Stimulated activated CD4-positive, alpha-beta T cell treated with anti-CD3 and anti-CD28 coated beads, TNF-alpha, amount 100 ng/mL, for 24 hours (primary cell): ENCODE measurements at regions not wholly inside any gene's neighbourhood (a gene's known extent, or its start where the extent isn't known, plus 50 kb on each side); places are given as distances from the start of the nearest gene placed in this dataset.

Source experiments
- DNase-seq, 3 experiments: peaks; one replicate each; pipeline ENCODE4 v3.0.0-alpha.2; 2020; ENCODE audit warnings: low read depth in 3 of 3

- no peak for DNase-seq
These were observed 429.6 kb downstream of the METTL15 start for GRCh38 chr11:28537822-28538221.

GRCh38 chr11:28536504-28537267 is 428.5 kb downstream of the METTL15 start:
- no peak for DNase-seq

GRCh38 chr11:28535677-28536076 is 427.5 kb downstream of the METTL15 start:
- no peak for DNase-seq

DNA sequence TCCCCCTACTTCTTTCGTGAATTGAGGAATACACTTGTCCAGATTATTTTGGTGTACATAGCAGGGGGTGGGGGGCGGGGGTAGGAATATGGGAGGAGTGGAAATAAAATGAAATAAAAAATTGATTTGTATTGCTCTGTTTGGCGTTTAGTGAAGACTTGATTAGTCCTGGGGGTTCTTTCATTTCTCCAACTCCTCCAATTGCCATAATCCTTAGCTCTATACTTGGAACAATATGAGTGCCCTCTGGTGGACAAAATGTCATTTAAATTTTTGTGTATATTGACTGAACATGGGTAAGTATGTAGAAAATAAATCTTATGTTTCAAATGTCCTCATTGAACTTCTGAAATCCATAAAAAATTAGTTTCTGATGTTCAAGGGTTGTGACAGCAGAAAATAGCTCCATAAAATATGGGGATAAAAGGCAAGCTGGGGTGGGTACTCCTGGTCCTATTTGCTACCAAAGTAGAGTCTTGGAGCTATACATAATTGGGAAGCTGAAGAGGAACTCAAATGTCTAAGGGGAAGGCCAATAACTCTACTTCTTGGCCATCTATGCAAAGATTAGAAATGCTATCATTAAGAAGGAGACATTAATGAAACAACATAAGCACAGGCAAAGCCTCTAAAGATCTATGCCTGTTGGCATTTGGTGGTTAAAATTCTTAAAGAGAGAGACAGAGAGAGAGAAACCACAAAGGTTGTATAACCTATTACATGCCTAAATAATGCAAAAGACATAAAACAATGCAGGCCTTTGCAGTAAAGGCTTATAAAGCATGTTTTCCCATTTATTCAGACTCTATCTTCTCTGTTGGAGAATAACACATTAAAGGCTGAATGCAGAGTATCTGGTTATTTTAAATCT is 421.6 kb downstream of the METTL15 start:
- DNase-seq, result no peak

GRCh38 chr11:28529046-28529445 is 420.9 kb downstream of the METTL15 start:
- no peak for DNase-seq

GRCh38 chr11:28528217-28528616 is 420.0 kb downstream of the METTL15 start:
- no peak for DNase-seq

DNA sequence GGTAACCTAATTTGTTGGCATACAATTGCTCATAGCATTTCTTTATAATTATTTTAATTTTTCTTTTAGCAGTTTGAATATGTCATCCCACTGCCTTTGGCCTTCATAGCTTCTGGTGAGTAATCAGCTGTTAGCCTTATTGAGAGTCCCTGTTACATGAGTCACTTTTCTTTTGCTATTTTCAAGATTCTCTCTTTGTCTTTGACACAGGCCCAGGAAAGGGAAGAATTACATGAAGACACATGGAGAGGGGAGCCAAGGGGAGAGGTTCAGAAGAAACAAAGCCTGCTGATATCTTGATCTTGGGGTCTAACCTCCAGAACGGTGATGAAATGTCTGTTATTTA is 418.2 kb downstream of the METTL15 start:
- no peak for DNase-seq

- DNase-seq, result no peak
These were observed 417.6 kb downstream of the METTL15 start for GRCh38 chr11:28525636-28526405.

DNA sequence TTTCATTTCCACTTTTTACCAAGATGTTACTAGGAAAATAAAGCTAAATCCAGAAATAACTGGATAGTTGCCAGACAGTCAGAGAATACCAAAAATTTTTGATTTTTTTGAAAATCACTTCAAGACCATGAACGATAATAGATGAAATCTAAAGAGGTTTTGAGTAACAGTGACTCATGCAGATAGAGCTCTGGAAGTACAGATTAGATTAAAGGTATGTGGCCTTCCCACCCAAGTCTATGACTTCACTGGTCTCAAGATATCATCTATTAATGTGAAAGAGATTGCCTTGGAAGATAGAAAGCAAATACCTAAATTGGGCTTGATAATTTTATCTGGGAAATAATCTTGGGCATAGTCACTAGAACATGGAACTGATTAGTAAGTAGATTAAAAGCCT is 415.9 kb downstream of the METTL15 start:
- DNase-seq, result no peak

- DNase-seq, result no peak
These were observed 412.9 kb downstream of the METTL15 start for GRCh38 chr11:28521075-28521474.

GRCh38 chr11:28520291-28520690 is 412.1 kb downstream of the METTL15 start:
- DNase-seq, result no peak

DNA sequence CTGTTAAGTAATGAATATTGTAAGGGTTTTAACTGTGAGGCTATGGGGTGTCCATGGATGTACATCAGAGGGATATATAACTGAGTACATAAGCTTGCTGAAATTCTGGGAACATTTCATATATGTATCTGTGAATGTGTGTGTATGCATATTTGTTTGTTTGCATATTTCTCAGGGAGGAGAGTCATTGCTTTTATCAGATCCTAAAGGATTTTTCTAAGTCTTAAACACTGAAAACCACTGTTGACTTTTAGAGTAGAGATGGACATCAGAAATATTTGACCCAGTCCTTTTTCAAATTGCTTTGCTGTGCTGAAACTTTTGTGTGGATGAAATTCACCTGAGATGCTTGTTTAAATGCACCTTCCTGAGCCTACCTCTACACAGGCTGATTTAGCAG is 410.6 kb downstream of the METTL15 start:
- DNase-seq, result no peak

DNA sequence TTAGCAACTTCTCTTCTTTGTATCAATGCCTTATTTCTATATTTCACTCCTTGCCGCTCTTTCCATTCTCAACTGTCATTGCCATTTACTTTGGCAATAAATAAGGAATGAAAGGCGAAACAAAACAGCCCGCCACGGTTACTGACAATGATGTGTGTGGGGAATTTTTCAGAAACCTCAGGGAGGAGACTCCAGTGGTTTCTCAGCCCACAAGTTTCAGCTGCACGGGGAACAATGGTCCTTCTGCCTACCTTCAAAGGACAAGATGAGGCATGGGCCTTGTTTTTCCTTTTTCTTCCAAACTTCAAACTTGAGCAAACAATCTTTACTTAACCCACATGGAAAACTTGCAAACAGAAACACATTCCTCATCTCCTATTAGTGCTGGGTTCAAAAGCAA is 409.4 kb downstream of the METTL15 start:
- no peak for DNase-seq

DNA sequence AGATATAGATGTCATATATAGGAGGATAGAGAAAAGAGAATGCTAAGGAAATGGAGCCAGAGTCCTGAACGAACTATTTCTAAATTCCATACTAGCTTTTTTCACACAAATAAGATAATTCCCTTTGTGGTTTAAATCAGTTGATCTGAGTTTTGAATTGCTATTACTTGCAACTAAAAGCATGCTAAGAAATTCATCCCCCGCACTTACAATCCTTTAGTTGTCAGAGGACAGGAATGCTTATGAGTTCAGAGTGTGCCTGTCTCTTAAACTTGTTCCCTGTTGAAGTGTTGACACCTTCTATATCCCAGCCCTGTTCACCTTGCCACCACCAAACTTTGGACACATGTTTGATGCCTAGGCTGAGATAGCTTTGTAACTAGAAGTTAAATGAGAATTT is 406.2 kb downstream of the METTL15 start:
- DNase-seq, result no peak

- DNase-seq, result no peak
These were observed 404.1 kb downstream of the METTL15 start for GRCh38 chr11:28512143-28512756.

GRCh38 chr11:28505232-28505631 is 397.0 kb downstream of the METTL15 start:
- DNase-seq, result no peak

DNA sequence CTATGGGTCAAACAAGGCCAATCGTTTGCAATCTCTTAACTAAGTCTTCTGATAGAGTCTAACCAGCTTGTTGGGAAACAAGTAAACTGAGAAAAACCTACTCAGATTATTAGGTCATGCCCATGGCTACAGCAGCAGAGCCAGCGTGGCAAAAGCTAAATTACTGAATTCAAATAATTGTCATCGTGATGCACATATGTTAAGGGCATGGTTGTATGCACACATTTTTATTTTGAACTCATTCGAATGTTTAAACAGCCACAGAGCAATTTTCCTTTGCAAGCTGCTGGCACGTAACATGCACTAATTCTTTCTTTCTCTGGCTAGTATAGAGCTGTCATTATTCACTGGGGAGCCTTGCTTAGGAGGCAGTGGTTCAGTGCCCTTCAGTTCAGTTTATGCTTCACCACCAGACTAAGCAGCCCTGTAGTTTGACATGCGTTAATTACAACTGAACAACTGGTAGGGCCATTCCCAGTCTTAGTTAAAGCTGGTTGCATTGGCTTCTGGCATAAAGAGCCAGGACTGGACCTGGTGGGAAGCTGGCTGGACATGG is 396.4 kb downstream of the METTL15 start:
- no peak for DNase-seq

GRCh38 chr11:28495333-28495732 is 387.1 kb downstream of the METTL15 start:
- no peak for DNase-seq

DNA sequence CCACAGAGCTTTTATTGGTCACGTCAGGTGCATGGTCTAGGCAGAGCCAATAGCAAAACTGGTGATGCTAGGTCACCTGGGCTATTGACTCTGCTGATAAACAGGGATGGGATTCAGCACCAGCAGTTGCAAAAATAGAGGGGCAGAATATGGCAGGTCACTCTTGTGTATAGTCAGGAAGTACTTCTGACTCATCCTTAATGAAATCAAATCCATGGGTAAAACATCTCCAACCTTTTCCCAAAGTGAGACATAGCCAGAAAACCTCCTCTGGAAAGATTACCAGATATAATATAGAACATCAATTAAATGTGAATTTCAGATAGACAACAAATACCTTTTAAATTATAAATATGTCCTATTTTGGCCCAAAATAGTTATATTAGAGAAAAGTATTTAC is 383.2 kb downstream of the METTL15 start:
- no peak for DNase-seq

- DNase-seq, result no peak
These were observed 382.7 kb downstream of the METTL15 start for GRCh38 chr11:28490773-28491382.

DNA sequence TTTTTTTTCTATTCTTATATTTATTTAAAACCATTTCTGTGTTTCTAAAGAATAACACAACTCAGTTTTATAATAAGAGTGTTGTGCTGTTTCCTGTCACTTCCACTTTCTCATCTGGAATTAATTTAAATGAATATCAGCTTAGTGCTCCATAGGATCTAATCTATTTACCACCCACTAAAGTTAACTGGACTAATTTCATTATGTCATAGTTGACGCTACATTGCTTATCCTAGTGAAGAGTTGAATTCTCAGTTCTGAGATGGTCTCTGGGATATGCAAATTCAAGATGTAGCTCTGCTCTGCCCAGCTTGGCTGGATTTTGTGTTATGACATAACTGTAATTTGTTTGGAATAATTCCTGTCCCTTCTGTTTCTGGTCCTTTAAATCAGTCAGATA is 380.1 kb downstream of the METTL15 start:
- no peak for DNase-seq
